NOMO-1 treated with DMSO at 0.1 percent for 48 hours (cell line): ENCODE measurements at regions not wholly inside any gene's neighbourhood (a gene's known extent, or its start where the extent isn't known, plus 50 kb on each side); places are given as distances from the start of the nearest gene placed in this dataset.

Source experiments
- DNase-seq: peaks from one replicate; lab custom pipeline; 2025; ENCODE audit not compliant: unreplicated experiment; lab: John Stamatoyannopoulos, UW

DNA sequence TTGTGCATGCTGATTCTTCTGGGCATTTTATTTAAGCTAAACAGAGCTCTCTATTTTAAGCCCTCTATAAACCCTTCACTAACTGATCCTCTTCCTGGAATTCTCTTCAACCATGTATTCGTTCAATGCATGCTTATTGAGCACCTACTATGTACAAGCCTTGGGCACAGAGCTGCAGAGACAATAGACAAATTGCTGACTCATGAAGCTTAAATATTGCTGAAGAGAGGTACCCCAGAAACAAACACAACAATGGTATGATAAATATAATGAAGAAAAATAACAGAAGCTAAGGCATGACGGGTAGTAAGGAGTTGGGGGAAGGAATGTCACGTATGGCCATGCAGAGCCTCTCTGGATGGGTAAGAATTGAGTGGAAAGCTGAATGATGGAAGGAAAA is 222.2 kb downstream of the PPARGC1A start:
- DNase-seq = no peak

DNA sequence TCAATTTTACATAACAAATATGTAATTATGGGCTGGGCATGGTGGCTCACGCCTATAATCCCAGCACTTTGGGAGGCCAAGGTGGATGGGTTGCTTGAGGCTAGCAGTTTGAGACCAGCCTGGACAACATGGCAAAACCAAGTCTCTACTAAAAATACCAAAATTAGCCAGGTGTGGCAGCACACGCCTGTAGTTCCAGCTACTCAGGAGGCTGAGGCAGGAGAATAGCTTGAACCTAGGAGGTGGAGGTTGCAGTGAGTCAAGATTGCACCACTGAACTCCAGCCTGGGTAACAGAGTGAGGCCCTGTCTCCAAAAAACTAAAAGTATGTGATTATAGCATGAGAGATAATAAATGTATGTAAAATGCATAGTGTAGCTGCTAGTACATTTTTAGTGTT is 229.0 kb downstream of the PPARGC1A start:
- no peak for DNase-seq

DNA sequence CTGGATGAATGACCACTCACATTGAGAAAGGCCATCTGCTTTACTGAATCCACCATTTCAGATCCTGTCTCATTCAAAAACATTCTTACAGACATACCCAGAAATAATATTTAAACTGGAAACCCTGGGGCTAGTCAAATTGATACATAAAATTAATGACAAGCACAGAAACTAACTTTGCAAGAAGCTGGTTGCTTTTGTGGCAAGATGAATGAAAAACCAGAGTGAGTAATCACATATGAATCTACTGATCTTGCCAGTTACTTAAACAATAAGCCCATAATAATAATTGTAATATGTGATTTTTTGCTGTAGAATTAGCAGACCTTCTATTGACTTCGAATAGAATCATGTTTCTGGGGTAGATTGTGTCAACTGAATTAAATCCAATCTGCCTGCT is 235.1 kb downstream of the PPARGC1A start:
- no peak for DNase-seq

DNA sequence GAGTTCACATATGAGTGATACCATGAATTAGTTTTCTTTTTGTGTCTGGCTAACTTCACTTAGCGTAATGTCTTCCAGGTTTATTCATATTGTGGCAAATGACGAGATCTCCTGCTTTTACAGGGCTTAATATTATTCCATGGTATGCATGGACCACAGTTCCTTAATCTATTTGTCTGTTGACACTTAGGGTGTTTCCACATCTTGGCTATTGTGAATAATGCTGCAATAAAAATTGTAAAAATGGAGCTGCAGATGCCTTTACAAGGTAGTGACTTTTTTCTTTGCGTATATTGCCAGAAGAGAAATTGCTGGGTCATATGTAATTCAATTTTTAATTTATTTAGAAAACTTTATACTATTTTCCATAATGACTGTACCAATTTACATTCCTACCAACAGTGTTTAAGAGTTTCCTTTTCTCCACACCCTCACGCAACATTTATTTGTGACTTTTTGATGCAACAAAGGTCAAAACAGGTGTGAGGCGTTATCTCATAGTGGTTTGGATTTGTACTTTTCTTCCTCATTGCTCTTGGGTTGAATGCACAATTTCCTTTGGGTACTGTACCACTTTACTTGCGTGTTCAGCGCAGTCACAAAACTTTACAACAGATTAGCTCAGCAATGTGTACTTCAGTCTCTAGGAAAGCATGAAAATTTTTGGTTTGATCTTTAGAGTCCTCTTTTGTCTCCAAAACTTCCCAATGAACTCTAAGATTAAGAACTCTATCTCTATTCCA is 240.8 kb downstream of the PPARGC1A start:
- no peak for DNase-seq

DNA sequence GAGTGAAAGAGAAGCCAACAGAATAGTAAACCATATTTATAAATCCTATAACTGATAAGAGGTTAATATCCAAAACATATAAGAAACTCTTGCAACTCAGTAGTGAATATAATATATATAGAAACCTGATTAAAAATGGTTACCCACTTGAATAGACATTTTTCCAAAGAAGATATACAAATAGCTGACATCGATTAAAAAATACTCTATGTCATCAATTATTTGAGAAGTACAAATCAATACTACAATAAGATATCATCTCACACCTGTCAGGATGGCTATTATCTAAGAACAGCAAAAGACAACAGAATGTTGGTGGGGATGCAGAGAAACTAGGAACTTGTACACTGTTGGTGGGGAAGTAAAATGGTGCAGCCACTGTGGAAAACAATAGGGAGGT is 254.4 kb downstream of the PPARGC1A start:
- DNase-seq = no peak

DNA sequence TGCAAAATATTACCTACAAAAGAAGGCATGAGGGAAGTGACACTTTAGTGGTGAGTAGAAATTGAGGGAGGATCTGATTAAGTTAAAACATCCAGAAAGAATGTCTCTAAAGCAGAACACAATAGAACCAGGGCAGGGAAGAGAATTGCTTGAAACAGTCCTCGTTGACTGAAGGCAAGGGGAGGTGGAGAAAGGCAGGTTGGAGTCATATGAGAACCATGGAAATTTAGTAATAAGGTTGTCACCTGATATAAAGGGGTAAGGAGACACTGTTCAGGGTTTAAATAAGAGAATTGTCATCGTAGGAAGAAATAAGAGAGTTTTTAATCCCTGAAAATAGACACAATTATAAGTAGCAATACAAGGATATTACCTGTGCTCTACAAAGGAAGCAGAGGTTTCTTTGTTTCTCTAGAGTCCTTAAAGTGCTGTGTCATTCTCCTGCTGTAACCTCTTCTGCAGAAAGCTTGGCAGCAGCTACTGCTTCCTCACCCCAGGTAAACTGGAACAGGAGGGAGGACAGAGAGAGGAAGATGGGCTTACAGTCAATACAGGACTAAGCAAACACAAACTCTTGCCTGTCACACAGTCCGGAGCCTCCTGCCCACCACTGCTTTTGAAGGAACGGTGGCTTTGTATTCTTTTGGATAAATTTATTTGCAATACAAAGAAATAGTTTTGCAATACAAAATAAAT is 258.4 kb downstream of the PPARGC1A start:
- DNase-seq = no peak

DNA sequence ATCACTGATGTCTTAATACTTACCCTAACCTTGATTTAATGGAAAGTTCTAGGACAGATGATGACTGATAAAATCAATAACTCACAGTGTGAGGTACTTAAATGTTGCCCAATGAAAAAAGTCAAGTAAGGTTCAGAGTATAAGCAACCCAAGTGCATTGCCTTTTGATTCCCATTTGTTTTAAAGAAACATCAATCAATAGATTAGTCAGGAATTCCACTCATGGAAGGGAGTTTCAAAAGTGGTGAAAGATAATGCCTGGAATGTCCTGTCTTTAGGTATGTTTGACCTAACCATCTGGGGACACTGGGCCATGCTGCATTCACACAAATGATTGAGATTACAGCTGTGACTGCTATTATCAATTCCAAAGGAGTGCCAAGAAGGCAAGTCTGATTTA is 259.7 kb downstream of the PPARGC1A start:
- no peak for DNase-seq

DNA sequence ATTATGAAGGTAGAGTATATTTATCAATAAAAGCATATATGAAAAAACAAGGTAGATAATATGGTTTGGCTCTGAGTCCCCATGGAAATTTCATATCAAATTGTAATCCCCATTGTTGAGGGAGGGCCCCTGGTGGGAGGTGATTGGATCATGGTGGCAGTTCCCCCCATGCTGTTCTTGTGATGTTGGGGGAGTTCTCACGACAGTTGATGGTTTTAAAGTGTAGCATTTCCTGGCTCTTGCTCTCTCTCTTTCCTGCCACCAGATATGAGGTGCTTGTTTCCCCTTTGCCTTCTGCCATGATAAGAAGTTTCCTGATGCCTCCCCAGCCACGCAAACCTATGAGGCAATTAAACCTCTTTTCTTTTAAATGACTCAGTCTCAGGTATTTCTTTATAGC is 260.4 kb downstream of the PPARGC1A start:
- DNase-seq = no peak

DNA sequence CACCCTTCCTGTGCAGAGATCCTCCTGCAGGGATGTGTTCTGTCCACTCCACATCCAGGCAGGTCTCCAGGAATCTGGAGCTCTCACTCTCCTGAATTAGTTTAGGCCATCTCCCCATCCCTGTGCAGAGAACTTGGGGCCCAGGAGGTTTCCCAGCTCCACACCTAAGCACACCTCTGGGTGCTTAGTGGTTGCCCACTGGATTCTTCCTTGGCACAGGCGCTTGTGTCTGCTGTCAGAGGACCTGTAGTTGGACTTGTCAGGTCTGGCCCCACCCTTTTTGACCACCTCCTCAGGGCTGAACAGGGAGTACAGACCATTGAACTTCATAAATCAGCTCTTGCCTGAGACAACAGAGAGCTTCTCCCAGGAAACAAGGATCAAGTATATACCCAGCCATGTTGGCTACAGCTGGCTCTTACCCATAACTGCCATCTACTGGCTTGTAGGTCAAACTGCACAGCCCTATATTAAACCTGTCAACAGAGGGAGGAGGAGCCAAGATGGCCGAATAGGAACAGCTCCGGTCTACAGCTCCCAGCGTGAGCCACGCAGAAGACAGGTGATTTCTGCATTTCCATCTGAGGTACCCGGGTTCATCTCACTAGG is 275.5 kb downstream of the PPARGC1A start:
- DNase-seq = peak; percentile 24

DNA sequence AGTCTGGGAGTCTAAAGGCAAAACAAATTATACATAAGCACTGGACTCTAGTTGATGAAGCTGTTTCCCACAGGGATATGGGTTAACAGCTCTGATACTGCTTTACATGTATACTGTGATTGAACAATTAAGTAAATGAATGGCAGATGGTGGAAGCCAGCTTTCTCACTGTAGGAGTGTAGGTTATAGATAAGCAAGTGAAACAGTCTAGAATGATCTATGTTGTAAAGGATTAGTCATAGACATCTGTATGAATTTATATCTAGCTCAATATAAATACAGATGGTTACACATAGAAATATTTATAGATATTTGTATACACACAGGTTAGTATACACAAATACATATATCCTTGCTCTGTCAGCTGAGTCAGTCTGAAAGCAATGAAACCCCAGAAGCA is 276.1 kb downstream of the PPARGC1A start:
- DNase-seq = no peak

DNA sequence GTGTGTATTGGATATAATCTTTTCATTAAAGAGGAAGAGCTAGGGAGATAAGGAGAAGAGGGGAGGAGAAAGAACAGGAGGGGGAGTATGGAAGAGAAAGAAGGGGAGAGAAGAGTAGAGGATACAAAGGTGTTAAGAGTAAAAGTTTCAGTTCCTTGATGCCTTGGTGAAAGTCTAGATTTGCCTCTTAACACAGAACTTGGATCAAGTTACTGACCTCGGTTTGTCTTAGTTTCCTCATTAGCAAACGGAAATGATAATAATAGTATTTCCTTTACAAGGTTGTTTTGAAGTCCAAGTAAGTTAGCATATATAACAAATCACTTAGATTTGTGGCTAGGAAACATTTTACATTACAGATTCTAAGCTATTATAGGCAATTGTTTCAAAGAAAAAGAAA is 287.1 kb downstream of the PPARGC1A start:
- no peak for DNase-seq

DNA sequence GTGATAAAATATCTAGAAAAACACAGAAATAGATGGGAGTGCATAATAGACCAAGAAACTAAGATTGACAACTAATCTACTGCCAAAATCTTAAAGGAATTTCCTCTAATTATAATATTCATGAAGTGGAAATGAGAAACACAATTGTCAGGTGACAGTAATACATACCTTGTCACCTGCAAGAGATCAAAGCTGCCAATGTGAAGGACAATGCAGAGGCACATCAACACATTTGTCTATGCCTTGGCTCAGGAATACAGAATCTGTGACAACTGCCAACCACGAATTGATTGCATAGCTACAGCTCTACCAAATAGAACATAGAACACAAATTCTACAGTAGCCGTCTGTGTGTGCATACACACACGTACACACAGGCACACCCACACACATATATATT is 295.7 kb downstream of the PPARGC1A start:
- DNase-seq = no peak

DNA sequence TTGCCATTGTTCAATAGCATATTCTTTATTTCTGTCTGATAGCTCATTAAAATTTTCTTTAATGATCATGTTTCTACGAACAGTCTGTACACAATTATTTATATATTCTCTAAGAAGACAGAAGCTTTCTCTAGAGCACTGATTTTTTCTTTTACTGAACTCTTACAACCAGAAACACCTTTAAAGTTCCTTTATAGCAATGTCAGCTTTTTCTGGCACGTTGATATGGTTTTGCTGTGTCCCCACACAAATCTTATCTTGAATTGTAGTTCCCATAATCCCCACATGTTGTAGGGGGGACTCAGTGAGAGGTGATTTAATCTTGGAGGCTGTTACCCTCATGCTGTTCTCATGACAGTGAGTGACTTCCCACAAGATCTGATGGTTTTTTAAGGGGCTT is 299.4 kb downstream of the PPARGC1A start:
- no peak for DNase-seq

DNA sequence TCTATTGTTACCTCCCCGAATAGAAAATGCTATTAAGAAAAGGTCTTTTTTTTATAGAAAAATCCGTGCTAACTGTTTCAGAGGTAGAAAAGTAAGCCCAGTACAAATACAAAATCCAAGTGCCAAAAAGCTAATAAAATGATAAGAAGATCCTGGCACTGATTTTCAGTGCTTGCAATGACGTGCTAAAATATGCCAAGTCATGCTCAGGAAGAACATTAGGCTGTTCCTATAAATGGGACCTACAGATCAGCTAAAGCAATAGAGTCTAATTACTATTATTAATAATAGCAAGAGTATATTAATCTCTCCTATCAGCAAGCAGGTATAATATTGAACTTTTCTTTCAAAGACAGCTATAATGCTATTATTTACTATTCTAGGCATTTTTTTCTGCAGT is 305.8 kb downstream of the PPARGC1A start:
- no peak for DNase-seq

DNA sequence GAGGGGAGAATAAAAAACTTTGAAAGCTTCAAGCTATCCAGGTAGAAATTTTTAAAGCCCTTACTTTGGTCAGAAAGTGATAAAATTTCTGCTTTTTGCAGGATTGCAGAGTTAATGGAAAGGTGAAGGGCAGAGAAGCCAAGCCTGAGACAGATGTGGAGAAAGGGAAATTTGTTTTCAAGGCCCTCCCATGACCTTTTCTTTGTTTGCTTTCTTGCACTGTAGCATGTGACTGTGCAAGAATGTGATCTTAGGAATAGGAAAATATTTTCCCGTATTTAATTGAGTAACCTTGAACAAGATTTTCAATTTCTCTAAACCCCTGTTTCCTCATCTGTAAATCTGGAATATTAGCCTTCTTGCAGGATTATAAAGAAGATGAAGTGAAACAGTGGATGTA is 307.2 kb downstream of the PPARGC1A start:
- DNase-seq = no peak

DNA sequence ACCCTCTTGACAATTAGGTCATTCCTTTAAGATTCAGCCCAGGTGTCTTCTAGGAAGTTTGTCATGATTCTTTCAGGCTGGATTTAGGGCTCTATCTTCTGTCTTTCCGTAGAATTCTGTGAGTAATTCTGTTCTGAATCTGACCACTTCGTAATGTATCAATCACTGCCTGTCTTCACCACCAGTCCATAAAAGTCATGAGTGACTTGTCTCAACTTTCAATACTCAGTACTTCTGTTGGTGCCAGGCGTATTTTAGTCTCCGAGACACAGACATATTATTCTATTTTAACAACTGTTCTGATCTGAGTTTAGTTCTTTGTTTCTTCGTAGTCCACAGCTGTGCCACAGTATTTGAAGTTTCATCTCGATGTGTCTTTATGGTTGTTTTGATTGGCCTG is 310.7 kb downstream of the PPARGC1A start:
- no peak for DNase-seq

DNA sequence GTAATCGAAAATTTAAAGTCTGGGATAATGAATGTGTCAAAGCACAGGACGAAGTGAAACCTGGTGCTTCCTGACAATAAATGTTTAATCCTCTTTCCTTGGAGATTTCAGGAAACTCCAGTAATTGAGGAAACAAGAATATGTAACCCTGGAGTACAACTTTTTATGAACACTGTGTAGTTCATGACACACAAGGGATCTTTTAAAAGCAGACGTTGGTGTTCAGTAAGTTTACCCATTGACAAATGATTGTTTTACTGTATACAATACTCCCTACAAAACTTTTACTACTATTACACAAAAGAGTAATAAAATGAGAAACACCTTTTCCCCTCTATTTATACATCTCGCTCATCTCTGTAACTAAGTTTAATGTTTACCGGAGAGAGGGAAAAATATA is 312.4 kb downstream of the PPARGC1A start:
- no peak for DNase-seq

DNA sequence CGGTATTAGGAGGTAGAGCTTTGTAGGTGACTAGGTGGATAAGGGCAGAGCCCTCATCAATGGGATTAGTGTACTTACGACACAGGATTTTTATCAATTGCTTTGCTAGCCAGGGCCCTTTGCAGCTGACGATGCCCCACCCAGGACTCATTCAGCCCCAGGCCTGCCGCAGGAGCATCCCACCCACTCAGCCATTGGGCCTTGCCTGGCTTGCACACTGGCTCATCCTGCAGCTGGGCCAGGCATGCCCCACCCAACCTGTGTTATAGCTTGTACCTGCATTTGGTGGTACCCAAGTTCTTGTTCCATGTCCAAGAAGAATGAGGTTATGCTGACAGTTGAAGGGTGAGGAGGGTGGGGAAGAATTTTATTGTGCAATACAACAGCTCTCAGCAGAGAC is 317.5 kb downstream of the PPARGC1A start:
- no peak for DNase-seq

DNA sequence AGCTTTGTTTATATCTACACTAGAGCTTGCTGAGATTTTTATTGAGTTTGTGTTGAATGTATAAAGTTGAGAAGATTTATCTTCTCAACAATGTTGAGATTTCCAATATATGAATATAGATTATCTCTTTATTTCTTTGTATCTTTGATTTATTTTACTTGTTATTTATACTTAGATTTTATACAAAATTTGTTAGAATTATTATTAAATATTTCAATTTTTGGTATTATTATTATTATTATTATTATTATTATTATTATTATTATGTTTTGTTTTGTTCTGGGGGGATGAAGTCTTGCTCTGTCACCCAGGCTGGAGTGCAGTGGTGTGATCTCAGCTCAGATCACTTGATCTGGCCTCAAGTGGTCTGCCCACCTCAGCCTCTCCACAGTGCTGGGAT is 322.5 kb downstream of the PPARGC1A start:
- DNase-seq = no peak

DNA sequence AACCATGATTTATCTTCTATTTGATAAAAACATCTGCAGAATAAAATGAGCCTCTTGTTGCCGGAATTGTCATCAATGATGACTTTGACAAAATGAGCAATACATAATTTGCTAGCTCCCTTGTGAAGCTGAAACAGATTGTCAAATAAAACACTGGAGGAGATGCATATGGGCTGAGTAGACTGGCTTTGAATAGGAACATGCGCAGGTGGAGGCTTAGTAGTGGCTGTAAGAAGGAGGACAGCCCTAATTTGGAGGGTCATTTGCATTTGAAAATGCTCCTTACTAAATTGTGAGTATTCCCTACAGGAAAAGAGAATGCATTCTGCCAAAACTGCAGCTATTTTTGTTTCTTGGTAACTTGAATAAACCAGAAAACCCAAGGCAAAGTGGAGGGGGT is 329.1 kb downstream of the PPARGC1A start:
- no peak for DNase-seq

DNA sequence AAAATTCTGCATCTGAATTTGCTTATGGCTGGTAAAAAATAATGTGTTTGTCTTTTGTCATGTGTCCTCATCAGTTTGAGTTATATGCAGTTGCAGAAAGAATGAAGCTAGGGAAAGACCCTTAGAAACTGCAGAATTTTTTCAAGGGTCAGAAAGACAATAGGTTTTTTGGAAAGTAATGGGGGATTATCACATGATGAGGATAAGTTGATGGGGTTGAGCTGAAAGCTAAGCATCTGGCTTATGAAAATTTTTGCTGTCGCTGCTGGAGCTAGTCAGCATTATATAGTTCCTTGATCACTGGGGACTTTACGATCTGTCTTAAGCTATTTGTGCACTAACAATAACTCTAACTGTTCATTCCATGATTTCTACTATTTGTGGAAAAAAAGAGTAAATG is 331.7 kb downstream of the PPARGC1A start:
- no peak for DNase-seq

DNA sequence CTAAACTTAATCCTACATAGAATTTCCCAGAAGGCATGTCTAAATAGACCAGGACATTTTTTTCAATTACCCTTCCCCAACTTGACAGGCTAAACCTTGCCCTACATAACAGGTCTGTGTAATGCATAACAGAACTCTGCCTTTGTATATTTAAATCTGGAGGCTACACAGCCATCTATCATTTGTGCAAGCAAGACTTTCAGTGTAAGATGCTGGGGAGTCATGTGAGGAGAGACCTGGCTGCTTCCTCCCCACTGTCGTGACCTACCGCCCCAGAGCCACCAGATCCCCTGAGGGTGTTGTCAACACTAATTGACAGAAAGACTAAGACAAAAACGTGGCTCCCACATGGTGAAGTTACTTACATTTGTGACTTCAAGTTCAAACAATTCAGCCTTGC is 342.2 kb downstream of the PPARGC1A start:
- no peak for DNase-seq

DNA sequence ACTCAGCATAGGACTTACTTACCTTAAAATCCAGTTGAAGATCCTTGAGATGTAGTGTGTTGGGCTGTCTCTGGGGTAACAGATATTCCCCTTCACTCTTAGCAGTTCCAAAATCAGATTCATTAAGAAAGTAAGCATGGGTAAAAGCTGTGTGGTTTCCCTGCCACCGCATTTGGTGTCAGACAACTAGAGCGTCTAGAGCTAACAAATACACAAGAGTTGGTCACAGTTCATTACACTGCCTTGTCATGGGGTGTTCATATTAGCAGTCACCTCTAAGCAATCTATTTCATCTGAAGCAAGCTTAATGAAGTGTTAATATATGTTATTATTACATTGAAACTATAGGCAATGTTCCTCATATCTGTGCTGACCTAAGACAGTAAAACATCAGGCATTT is 342.8 kb downstream of the PPARGC1A start:
- no peak for DNase-seq
